ENCODE measurements at regions not wholly inside any gene's neighbourhood (a gene's known extent, or its start where the extent isn't known, plus 50 kb on each side); places are given as distances from the start of the nearest gene placed in this dataset.

DNA sequence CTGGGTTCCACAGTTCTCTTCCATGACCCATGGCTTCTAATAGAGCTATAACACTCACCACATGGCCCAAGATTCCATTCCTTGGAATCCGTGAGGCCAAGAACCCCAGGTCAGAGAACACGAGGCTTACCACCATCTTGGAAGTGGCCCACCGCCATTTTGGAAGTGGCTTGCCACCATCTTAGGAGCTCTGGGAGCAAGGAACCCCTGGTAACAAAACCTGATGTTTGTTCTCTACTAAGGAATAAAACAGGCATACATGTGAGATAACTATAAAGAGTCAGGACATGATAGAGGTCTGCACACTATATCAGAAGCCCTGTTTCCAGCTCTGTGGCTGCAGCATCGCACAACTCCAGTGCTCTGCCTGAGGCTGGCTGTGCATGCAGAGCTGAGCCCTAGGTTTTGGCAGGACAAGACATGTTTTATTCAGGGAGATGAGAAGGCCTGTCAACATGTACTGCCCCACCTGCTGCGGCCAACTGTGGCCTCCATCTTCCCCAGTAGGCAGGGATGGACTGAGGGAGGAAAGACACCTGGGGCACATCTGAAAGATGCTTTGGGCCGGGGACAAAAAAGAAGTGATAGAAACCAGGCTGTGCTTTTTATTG is 344.9 kb downstream of the DAD1 start:
- TF ChIP-seq POLR2A (IDR thresholded peaks at IDR 0.05), result no peak
- TF ChIP-seq, protein P1, sequence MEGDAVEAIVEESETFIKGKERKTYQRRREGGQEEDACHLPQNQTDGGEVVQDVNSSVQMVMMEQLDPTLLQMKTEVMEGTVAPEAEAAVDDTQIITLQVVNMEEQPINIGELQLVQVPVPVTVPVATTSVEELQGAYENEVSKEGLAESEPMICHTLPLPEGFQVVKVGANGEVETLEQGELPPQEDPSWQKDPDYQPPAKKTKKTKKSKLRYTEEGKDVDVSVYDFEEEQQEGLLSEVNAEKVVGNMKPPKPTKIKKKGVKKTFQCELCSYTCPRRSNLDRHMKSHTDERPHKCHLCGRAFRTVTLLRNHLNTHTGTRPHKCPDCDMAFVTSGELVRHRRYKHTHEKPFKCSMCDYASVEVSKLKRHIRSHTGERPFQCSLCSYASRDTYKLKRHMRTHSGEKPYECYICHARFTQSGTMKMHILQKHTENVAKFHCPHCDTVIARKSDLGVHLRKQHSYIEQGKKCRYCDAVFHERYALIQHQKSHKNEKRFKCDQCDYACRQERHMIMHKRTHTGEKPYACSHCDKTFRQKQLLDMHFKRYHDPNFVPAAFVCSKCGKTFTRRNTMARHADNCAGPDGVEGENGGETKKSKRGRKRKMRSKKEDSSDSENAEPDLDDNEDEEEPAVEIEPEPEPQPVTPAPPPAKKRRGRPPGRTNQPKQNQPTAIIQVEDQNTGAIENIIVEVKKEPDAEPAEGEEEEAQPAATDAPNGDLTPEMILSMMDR (IDR thresholded peaks at IDR 0.05), result no peak
- TF ChIP-seq POLR2AphosphoS5 (IDR thresholded peaks at IDR 0.05), result no peak
